MM.1S (cell line): ENCODE measurements at regions not wholly inside any gene's neighbourhood (a gene's known extent, or its start where the extent isn't known, plus 50 kb on each side); places are given as distances from the start of the nearest gene placed in this dataset.

Source experiments
- DNase-seq: peaks from one replicate; pipeline ENCODE4 v3.0.0-alpha.2; 2015
- H2AFZ ChIP-seq: fragments of 300-600 bp; sonication (generic); 2 replicates; pipeline ENCODE4 v1.6.0; 2016; ENCODE audit warnings: antibody characterized with exemption, low read length
- H3F3A ChIP-seq: fragments of 300-600 bp; sonication (generic); 2 replicates; pipeline ENCODE4 v1.6.1; 2016; ENCODE audit warnings: mild to moderate bottlenecking, antibody characterized with exemption, low read length, moderate library complexity, mixed read lengths; ENCODE audit not compliant: insufficient read depth
- H3K27ac ChIP-seq: fragments of 300-600 bp; sonication (generic); 2 replicates; pipeline ENCODE4 v1.5.1; 2016; ENCODE audit warnings: mild to moderate bottlenecking, low read length
- H3K27me3 ChIP-seq: fragments of 300-600 bp; sonication (generic); replicated peaks from 2 replicates; pipeline ENCODE4 v1.6.0; 2016; ENCODE audit warnings: low read length; ENCODE audit not compliant: insufficient read depth
- H3K36me3 ChIP-seq: fragments of 300-600 bp; sonication (generic); replicated peaks from 2 replicates; pipeline ENCODE4 v1.6.1; 2016; ENCODE audit warnings: mild to moderate bottlenecking, low read length, mixed read lengths; ENCODE audit not compliant: insufficient read depth
- H3K4me1 ChIP-seq: fragments of 300-600 bp; sonication (generic); 2 replicates; pipeline ENCODE4 v1.6.1; 2016; ENCODE audit warnings: low read length, mixed read lengths
- H3K4me2 ChIP-seq: fragments of 300-600 bp; sonication (generic); 2 replicates; pipeline ENCODE4 v1.6.0; 2016; ENCODE audit warnings: low read depth, low read length
- H3K4me3 ChIP-seq: fragments of 300-600 bp; sonication (generic); 2 replicates; pipeline ENCODE4 v1.5.1; 2016; ENCODE audit warnings: low read length, mixed read lengths
- H3K79me2 ChIP-seq: fragments of 300-600 bp; sonication (generic); 2 replicates; pipeline ENCODE4 v1.6.1; 2016; ENCODE audit warnings: mixed run types, low read length, mixed read lengths
- H3K9ac ChIP-seq: fragments of 300-600 bp; sonication (generic); 2 replicates; pipeline ENCODE4 v1.6.1; 2016; ENCODE audit warnings: low read length, mixed read lengths
- H3K9me2 ChIP-seq: fragments of 300-600 bp; sonication (generic); replicated peaks from 2 replicates; pipeline ENCODE4 v1.6.1; 2016; ENCODE audit warnings: mild to moderate bottlenecking, low read length, mixed read lengths; ENCODE audit not compliant: insufficient read depth
- H3K9me3 ChIP-seq: fragments of 300-600 bp; sonication (generic); replicated peaks from 2 replicates; pipeline ENCODE4 v1.6.1; 2016; ENCODE audit warnings: mild to moderate bottlenecking, low read length, mixed read lengths; ENCODE audit not compliant: insufficient read depth
- H4K20me1 ChIP-seq: fragments of 300-600 bp; sonication (generic); 2 replicates; pipeline ENCODE4 v1.6.1; 2016; ENCODE audit warnings: mild to moderate bottlenecking, low read length, moderate library complexity, mixed read lengths; ENCODE audit not compliant: insufficient read depth
- CTCF ChIP-seq: fragments of 300-600 bp; sonication (generic); IDR thresholded peaks from 2 replicates; pipeline ENCODE4 v1.5.1; 2016; ENCODE audit warnings: antibody characterized with exemption, low read length, mixed read lengths
- EZH2 ChIP-seq: fragments of 300-600 bp; sonication (generic); optimal IDR thresholded peaks from 2 replicates; pipeline ENCODE3; 2017; ENCODE audit warnings: low read depth, mild to moderate bottlenecking, antibody characterized with exemption, low read length, mixed read lengths
- EZH2phosphoT487 ChIP-seq: fragments of 300-600 bp; sonication (generic); IDR thresholded peaks from 2 replicates; pipeline ENCODE4 v1.6.1; 2018; ENCODE audit warnings: antibody characterized with exemption, low read length

- H3K36me3 ChIP-seq = no peaks in the 10 kb centered on the region
- H4K20me1 ChIP-seq = no peaks in the 10 kb centered on the region
- no peaks in the 10 kb centered on the region for H3K27me3 ChIP-seq
- H3K4me2 ChIP-seq = no peak overlapping the region
- H3K4me1 ChIP-seq = 0 out of 2 replicates have a peak, but pooled peaks cover 5% of the 10 kb centered on the region
- H2AFZ ChIP-seq = no peak overlapping the region
- DNase-seq = no peak
- H3K79me2 ChIP-seq = no peaks in the 10 kb centered on the region
- H3K27ac ChIP-seq = no peak overlapping the region
- no peaks in the 10 kb centered on the region for H3F3A ChIP-seq
- H3K9me3 ChIP-seq = no peaks in the 10 kb centered on the region
- H3K4me3 ChIP-seq = no peak overlapping the region
- TF ChIP-seq EZH2phosphoT487 (no peak), CTCF (no peak), EZH2 (no peak)
- no peaks in the 10 kb centered on the region for H3K9me2 ChIP-seq
- H3K9ac ChIP-seq = no peak overlapping the region
Measured at GRCh38 chr22:22712092-22712658, 67.8 kb downstream of the GGTLC2 start.

- Histone ChIP-seq H3K27me3 (no peaks in the 10 kb centered on the region), H3K9ac (no peak overlapping the region)
Measured at GRCh38 chr22:22712666-22713365, 68.4 kb downstream of the GGTLC2 start.

GRCh38 chr22:22713416-22713815 is 69.0 kb downstream of the GGTLC2 start:
- no peak overlapping the region for H3K4me2 ChIP-seq
- no peaks in the 10 kb centered on the region for H3F3A ChIP-seq
- H3K79me2 ChIP-seq = no peaks in the 10 kb centered on the region
- no peak overlapping the region for H3K27ac ChIP-seq
- no peak overlapping the region for H3K9ac ChIP-seq
- TF ChIP-seq EZH2phosphoT487 (no peak), EZH2 (no peak), CTCF (no peak)
- no peaks in the 10 kb centered on the region for H3K36me3 ChIP-seq
- no peaks in the 10 kb centered on the region for H3K9me3 ChIP-seq
- no peaks in the 10 kb centered on the region for H3K9me2 ChIP-seq
- H3K4me1 ChIP-seq = peaks cover 12% of the 10 kb centered on the region
- no peaks in the 10 kb centered on the region for H3K27me3 ChIP-seq
- no peak overlapping the region for H2AFZ ChIP-seq
- no peak overlapping the region for H3K4me3 ChIP-seq
- H4K20me1 ChIP-seq = no peaks in the 10 kb centered on the region
- DNase-seq = no peak

More at GRCh38 chr22:22712666-22713365, 68.4 kb downstream of the GGTLC2 start:
- no peak overlapping the region for H2AFZ ChIP-seq
- no peaks in the 10 kb centered on the region for H3K9me3 ChIP-seq
- no peaks in the 10 kb centered on the region for H3K36me3 ChIP-seq
- H3K4me3 ChIP-seq = no peak overlapping the region
- H3K27ac ChIP-seq = no peak overlapping the region
- peaks cover 10% of the 10 kb centered on the region for H3K4me1 ChIP-seq
- H3K9me2 ChIP-seq = no peaks in the 10 kb centered on the region
- TF ChIP-seq EZH2 (no peak), CTCF (no peak), EZH2phosphoT487 (no peak)
- no peaks in the 10 kb centered on the region for H3F3A ChIP-seq
- H3K4me2 ChIP-seq = no peak overlapping the region
- DNase-seq = no peak
- no peaks in the 10 kb centered on the region for H3K79me2 ChIP-seq
- no peaks in the 10 kb centered on the region for H4K20me1 ChIP-seq
